MCF 10A (cell line): ENCODE measurements at regions not wholly inside any gene's neighbourhood (a gene's known extent, or its start where the extent isn't known, plus 50 kb on each side); places are given as distances from the start of the nearest gene placed in this dataset.
"Not testable (repeated sequence)": the region's sequence is repeated elsewhere in the genome, so short reads cannot be mapped to it uniquely, and the experiment has no call there.

Experiments
- BruUV-seq: library from RNA; stranded (reverse); fragments of 400-500 nt; replicated peaks from 2 replicates; lab custom pipeline; 2021; lab: Mats Ljungman, UMichigan
- CTCF ChIA-PET: fragments of 300-600 bp; sonication (Branson Sonifier 250); formaldehyde crosslinking; extraction: SDS; loops from one replicate; lab custom pipeline; 2021; ENCODE audit warnings: antibody characterized with exemption, inconsistent platforms; lab: Yijun Ruan, JAX
- POLR2A ChIA-PET: fragments of 300-600, 350-650 bp; sonication (Branson Sonifier 250); formaldehyde crosslinking; extraction: SDS; loops from one replicate; lab custom pipeline; 2020; ENCODE audit warnings: antibody characterized with exemption, inconsistent platforms; lab: Yijun Ruan, JAX
- DNase-seq: peaks from one replicate; pipeline ENCODE4 v3.0.0-alpha.2; 2018; ENCODE audit not compliant: unreplicated experiment
- H3K27ac Mint-ChIP-seq: one replicate; pipeline ENCODE4 v1.8.0; 2022; ENCODE audit warnings: mild to moderate bottlenecking, low read depth, mixed read lengths; ENCODE audit not compliant: unreplicated experiment
- H3K27me3 Mint-ChIP-seq: one replicate; pipeline ENCODE4 v1.8.0; 2022; ENCODE audit warnings: mixed read lengths; ENCODE audit not compliant: insufficient read depth, unreplicated experiment
- H3K36me3 Mint-ChIP-seq: one replicate; pipeline ENCODE4 v1.8.0; 2022; ENCODE audit warnings: mild to moderate bottlenecking, moderate library complexity, mixed read lengths; ENCODE audit not compliant: insufficient read depth, unreplicated experiment
- H3K4me1 Mint-ChIP-seq: one replicate; pipeline ENCODE4 v1.8.0; 2022; ENCODE audit warnings: mixed read lengths; ENCODE audit not compliant: insufficient read depth, unreplicated experiment
- H3K4me3 Mint-ChIP-seq: one replicate; pipeline ENCODE4 v1.8.0; 2022; ENCODE audit warnings: mild to moderate bottlenecking, moderate library complexity, mixed read lengths; ENCODE audit not compliant: unreplicated experiment
- H3K9me3 Mint-ChIP-seq: one replicate; pipeline ENCODE4 v1.8.0; 2022; ENCODE audit warnings: mixed read lengths; ENCODE audit not compliant: unreplicated experiment
- CTCF ChIP-seq: fragments of 200-600 bp; IDR thresholded peaks from one replicate; pipeline ENCODE4 v1.8.0; 2022; ENCODE audit warnings: antibody characterized with exemption, mild to moderate bottlenecking; ENCODE audit not compliant: unreplicated experiment
- intact Hi-C: fragments of 100-400 bp; cut with micrococcal nuclease; formaldehyde crosslinking; loops from 2 replicates; pipeline ENCODE4 v1.14.1; 2022

GRCh38 chr6:68182386-68182785 lies 452.7 kb upstream of the ADGRB3 start:
- Mint-ChIP-seq H3K4me3 (no peak overlapping the region), H3K27me3 (no peaks in the 10 kb centered on the region), H3K36me3 (peaks cover 6% of the 10 kb centered on the region), H3K4me1 (no peaks in the 10 kb centered on the region), H3K9me3 (no peaks in the 10 kb centered on the region), H3K27ac (no peak overlapping the region)
- TF ChIP-seq CTCF: no peak
- intact Hi-C loops: no loop called here
- ChIA-PET CTCF (no interaction called here), POLR2A (no interaction called here)
- no TSS peak for BruUV-seq
- DNase-seq: no peak

- H3K9me3 Mint-ChIP-seq, H3K27me3 Mint-ChIP-seq, H3K36me3 Mint-ChIP-seq, intact Hi-C loops, DNase-seq, H3K27ac Mint-ChIP-seq, H3K4me1 Mint-ChIP-seq, BruUV-seq, H3K4me3 Mint-ChIP-seq: not testable (repeated sequence)
- ChIA-PET POLR2A (interaction anchor here (0.7 kb wide), 1 partner anchor 52 kb away, joined by 3 read pairs; no protein-coding TSS in a partner anchor), CTCF (interaction anchor here (0.6 kb wide), 2 partner anchors 14 to 1477 kb away, joined by 3 read pairs; no protein-coding TSS in a partner anchor)
Observed at GRCh38 chr6:68181027-68181426, 454.1 kb upstream of the ADGRB3 start.

DNA sequence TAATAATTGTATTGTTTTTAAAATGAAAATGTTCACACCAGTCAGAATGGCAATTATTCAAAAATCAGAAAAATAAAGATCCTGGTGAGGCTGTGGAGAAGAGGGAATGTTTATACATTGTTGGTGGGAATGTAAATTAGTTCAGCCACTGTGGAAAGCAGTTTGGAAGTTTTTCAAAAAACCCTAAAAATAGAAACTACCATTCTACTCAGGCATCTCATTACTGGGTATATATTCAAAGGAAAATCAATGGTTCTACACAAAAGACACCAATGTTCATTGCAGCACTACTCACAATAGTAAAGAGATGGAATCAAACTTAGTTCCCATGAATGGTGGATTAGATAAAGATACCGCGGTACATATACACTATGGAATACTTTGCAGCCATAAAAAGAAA lies 461.5 kb upstream of the ADGRB3 start:
- BruUV-seq: no TSS peak
- H3K27me3 Mint-ChIP-seq: no peaks in the 10 kb centered on the region
- DNase-seq: no peak
- H3K27ac Mint-ChIP-seq: no peak overlapping the region
- TF ChIP-seq CTCF: no peak
- no peak overlapping the region for H3K4me3 Mint-ChIP-seq
- H3K36me3 Mint-ChIP-seq: no peaks in the 10 kb centered on the region
- no peaks in the 10 kb centered on the region for H3K9me3 Mint-ChIP-seq
- intact Hi-C loops: no loop called here
- H3K4me1 Mint-ChIP-seq: no peaks in the 10 kb centered on the region
- ChIA-PET POLR2A (no interaction called here), CTCF (interaction anchor here (0.6 kb wide), 1 partner anchor 90 kb away, joined by 3 read pairs; no protein-coding TSS in a partner anchor)

GRCh38 chr6:68169922-68170321 lies 465.2 kb upstream of the ADGRB3 start:
- no peaks in the 10 kb centered on the region for H3K27me3 Mint-ChIP-seq
- no peak overlapping the region for H3K27ac Mint-ChIP-seq
- ChIA-PET CTCF (no interaction called here), POLR2A (interaction anchor here (0.5 kb wide), 1 partner anchor 231 kb away, joined by 4 read pairs; no protein-coding TSS in a partner anchor)
- peaks cover 14% of the 10 kb centered on the region for H3K4me1 Mint-ChIP-seq
- no peak for DNase-seq
- no peaks in the 10 kb centered on the region for H3K36me3 Mint-ChIP-seq
- TF ChIP-seq CTCF: no peak
- no TSS peak for BruUV-seq
- no peaks in the 10 kb centered on the region for H3K9me3 Mint-ChIP-seq
- intact Hi-C loops: no loop called here
- H3K4me3 Mint-ChIP-seq: no peak overlapping the region
